ENCODE measurements at regions not wholly inside any gene's neighbourhood (a gene's known extent, or its start where the extent isn't known, plus 50 kb on each side); places are given as distances from the start of the nearest gene placed in this dataset.

DNA sequence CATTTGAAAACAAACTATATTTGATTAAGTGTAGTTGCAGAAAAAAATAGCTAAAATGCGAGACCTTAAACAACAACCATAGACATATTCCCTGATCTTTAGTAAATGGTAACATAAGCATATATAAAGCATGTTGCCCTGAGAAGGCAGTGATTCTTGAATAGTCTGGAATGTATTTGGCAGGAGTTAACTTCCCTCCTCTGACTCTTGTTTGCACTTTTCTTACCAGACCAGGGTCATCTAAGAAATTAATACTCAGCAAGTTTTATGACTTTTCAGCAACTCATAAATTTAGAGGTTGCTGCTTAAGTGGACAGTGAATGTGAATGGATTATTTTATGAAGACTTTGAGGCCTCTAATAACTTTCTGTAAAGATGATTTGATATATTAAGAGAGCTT, 55.3 kb upstream of the NUDT12 start:
- no peak for DNase-seq

- DNase-seq, result no peak
Measured at GRCh38 chr5:103617090-103617489, 54.5 kb upstream of the NUDT12 start.

- DNase-seq, result no peak
Measured at GRCh38 chr5:103612545-103612944, 50.0 kb upstream of the NUDT12 start.
